ENCODE measurements at regions not wholly inside any gene's neighbourhood (a gene's known extent, or its start where the extent isn't known, plus 50 kb on each side); places are given as distances from the start of the nearest gene placed in this dataset.

DNA sequence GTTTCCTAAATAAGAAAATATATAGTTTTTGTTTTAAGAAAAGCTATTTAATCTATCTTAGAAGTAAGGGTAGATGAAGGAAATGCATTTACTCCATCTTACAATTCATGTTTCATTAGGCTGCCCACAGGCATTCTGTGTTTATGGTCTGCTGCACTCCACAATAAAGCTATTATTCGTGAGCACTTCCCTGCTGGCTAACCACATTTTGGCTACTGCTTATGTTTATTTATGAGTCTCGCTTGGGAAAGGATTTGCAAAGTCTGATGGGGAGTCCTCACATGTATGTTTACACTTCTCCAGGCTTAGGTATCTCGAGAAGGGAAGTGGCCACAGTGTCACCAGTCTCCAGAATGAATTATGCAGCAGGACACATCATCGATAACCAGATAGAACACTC is 260.8 kb upstream of the VCX start:
- H3K4me3 ChIP-seq (ENCODE audit: low read length) = no peak overlapping the region
- TF ChIP-seq, protein P1, sequence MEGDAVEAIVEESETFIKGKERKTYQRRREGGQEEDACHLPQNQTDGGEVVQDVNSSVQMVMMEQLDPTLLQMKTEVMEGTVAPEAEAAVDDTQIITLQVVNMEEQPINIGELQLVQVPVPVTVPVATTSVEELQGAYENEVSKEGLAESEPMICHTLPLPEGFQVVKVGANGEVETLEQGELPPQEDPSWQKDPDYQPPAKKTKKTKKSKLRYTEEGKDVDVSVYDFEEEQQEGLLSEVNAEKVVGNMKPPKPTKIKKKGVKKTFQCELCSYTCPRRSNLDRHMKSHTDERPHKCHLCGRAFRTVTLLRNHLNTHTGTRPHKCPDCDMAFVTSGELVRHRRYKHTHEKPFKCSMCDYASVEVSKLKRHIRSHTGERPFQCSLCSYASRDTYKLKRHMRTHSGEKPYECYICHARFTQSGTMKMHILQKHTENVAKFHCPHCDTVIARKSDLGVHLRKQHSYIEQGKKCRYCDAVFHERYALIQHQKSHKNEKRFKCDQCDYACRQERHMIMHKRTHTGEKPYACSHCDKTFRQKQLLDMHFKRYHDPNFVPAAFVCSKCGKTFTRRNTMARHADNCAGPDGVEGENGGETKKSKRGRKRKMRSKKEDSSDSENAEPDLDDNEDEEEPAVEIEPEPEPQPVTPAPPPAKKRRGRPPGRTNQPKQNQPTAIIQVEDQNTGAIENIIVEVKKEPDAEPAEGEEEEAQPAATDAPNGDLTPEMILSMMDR (IDR thresholded peaks at IDR 0.05; ENCODE audit: insufficient read depth, low read depth, low read length, missing control alignments) = no peak
- no peak for DNase-seq (ENCODE audit: low read depth)

GRCh38 chrX:7580127-7580526 is 262.8 kb upstream of the VCX start:
- no peak overlapping the region for H3K4me3 ChIP-seq (ENCODE audit: low read length)
- DNase-seq (ENCODE audit: low read depth) = peak; percentile 6
- TF ChIP-seq, protein P1 (IDR thresholded peaks at IDR 0.05; ENCODE audit: insufficient read depth, low read depth, low read length, missing control alignments) = no peak

GRCh38 chrX:7574325-7574724 is 268.6 kb upstream of the VCX start:
- H3K4me3 ChIP-seq (ENCODE audit: low read length) = no peak overlapping the region
- DNase-seq (ENCODE audit: low read depth) = peak; percentile 74
- TF ChIP-seq, protein P1 (IDR thresholded peaks at IDR 0.05; ENCODE audit: insufficient read depth, low read depth, low read length, missing control alignments) = no peak

GRCh38 chrX:7570432-7571029 is 272.4 kb upstream of the VCX start:
- DNase-seq (ENCODE audit: low read depth) = no peak
- H3K4me3 ChIP-seq (ENCODE audit: low read length) = no peak overlapping the region
- TF ChIP-seq, protein P1 (IDR thresholded peaks at IDR 0.05; ENCODE audit: insufficient read depth, low read depth, low read length, missing control alignments) = no peak

- TF ChIP-seq, protein P1 (IDR thresholded peaks at IDR 0.05; ENCODE audit: insufficient read depth, low read depth, low read length, missing control alignments) = no peak
- no peak for DNase-seq (ENCODE audit: low read depth)
- H3K4me3 ChIP-seq (ENCODE audit: low read length) = no peak overlapping the region
Measured at GRCh38 chrX:7568597-7568996, 274.4 kb upstream of the VCX start.

DNA sequence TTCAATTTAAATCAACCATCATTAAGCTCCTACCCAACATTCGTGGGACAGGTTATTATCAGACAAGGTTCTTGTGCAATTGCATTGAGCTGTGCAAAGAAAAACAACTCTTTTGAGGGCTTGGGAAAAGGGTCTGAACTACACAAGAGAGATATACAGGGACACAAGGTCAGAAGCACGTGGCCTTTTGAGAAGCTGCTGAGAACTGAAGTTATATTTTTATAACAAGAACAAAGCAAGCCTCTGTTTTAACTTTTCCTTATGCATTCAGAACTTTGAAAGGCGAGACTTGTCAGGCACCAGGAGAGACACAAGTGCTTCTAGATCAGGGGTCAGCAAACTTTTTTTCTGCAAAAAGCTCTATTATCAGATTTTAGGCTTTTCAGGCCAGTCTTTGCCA is 274.8 kb upstream of the VCX start:
- TF ChIP-seq, protein P1 (IDR thresholded peaks at IDR 0.05; ENCODE audit: insufficient read depth, low read depth, low read length, missing control alignments) = no peak
- DNase-seq (ENCODE audit: low read depth) = no peak
- H3K4me3 ChIP-seq (ENCODE audit: low read length) = no peak overlapping the region

DNA sequence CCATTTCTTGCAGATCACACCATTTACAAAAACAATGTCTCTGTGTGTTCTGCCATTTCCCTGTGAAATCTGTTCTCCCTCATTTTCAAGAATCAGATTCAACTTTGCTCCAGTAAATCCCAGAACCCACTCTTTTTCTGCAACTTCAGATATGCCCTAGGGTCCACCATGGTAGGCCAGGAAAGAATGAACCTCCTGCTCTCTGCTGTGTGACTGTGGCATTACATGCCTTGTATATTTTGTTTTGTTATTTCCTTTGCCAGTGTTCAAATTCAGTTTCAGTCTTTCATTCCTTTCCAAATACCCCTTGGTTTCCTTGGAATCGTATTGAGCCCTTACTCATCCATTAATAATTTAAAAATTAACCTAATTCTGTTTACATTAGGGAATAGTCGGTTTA is 290.2 kb upstream of the VCX start:
- TF ChIP-seq, protein P1 (IDR thresholded peaks at IDR 0.05; ENCODE audit: insufficient read depth, low read depth, low read length, missing control alignments) = no peak
- no peak overlapping the region for H3K4me3 ChIP-seq (ENCODE audit: low read length)
- peak; percentile 0 for DNase-seq (ENCODE audit: low read depth)
